ENCODE measurements at regions not wholly inside any gene's neighbourhood (a gene's known extent, or its start where the extent isn't known, plus 50 kb on each side); places are given as distances from the start of the nearest gene placed in this dataset.

- TF ChIP-seq POLR2A (IDR thresholded peaks at IDR 0.05; ENCODE audit: low read depth, low read length), result no peak
- no peak for TF ChIP-seq SMC3 (IDR thresholded peaks at IDR 0.05; ENCODE audit: low read depth, low read length)
- TF ChIP-seq CTCF (conservative IDR thresholded peaks at IDR 0.05; ENCODE audit: low read depth, low read length), result no peak
- no peak for TF ChIP-seq NFE2L2 (IDR thresholded peaks at IDR 0.05; ENCODE audit: low read depth, low read length)
- TF ChIP-seq MAZ (IDR thresholded peaks at IDR 0.05; ENCODE audit: borderline replicate concordance, low read depth, low read length), result no peak
- no peak for TF ChIP-seq RCOR1 (IDR thresholded peaks at IDR 0.05; ENCODE audit: insufficient replicate concordance, low read length)
- no peak for TF ChIP-seq RAD21 (IDR thresholded peaks at IDR 0.05; ENCODE audit: low read length)
These were observed 761.6 kb downstream of the BCL11B start for GRCh38 chr14:98510392-98510791.

Data from IMR-90 (cell line).